Immature natural killer cell (primary cell): ENCODE measurements at regions not wholly inside any gene's neighbourhood (a gene's known extent, or its start where the extent isn't known, plus 50 kb on each side); places are given as distances from the start of the nearest gene placed in this dataset.

Experiments
- DNase-seq, 3 donors: peaks; one replicate each; pipeline ENCODE4 v3.0.0; 2022; ENCODE audit warnings: mixed read lengths in 1 of 3
- H3K27ac Mint-ChIP-seq, 6 donors: one replicate each; pipeline ENCODE4 v1.8.0; 2020; ENCODE audit warnings: mixed read lengths in 6 of 6, mild to moderate bottlenecking in 5 of 6, inconsistent platforms in 4 of 6, moderate library complexity in 3 of 6
- H3K27me3 Mint-ChIP-seq, 3 donors: one replicate each; pipeline ENCODE4 v1.8.0; 2020 to 2021; ENCODE audit warnings: low read depth in 3 of 3, mild to moderate bottlenecking in 3 of 3, mixed read lengths in 3 of 3, moderate library complexity in 3 of 3, inconsistent platforms in 1 of 3
- H3K36me3 Mint-ChIP-seq, 3 donors: one replicate each; pipeline ENCODE4 v1.8.0; 2020; ENCODE audit warnings: mixed read lengths in 3 of 3, inconsistent platforms in 2 of 3, mild to moderate bottlenecking in 2 of 3
- H3K4me1 Mint-ChIP-seq, 2 donors: one replicate each; pipeline ENCODE4 v1.8.0; 2020; ENCODE audit warnings: inconsistent platforms in 2 of 2, mild to moderate bottlenecking in 2 of 2, mixed read lengths in 2 of 2, moderate library complexity in 1 of 2
- H3K4me3 Mint-ChIP-seq, 5 donors: one replicate each; pipeline ENCODE4 v1.8.0; 2020; ENCODE audit warnings: mild to moderate bottlenecking in 5 of 5, mixed read lengths in 5 of 5, inconsistent platforms in 3 of 5, moderate library complexity in 3 of 5
- H3K9me3 Mint-ChIP-seq, 6 donors: one replicate each; pipeline ENCODE4 v1.8.0; 2020; ENCODE audit warnings: mild to moderate bottlenecking in 6 of 6, mixed read lengths in 6 of 6, inconsistent platforms in 4 of 6, moderate library complexity in 3 of 6

DNA sequence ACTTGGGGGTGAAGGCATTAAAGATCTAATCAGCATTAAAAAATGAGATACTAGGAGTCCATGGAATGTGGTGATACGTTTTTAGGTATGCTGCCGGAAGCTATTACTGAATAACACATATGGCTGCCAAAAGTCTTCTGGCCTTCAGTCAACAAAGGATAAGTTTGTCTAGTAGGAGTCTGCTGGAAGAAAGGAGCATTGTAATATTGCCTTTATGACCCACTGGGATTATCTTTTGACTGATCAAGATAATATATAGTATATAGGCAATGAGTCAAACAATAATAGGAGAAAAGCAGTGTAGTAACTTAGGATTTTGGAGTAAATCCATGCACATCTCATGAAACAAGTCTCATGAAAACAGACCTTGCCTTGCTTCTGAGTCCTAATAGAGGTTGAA, 295.4 kb downstream of the SLITRK6 start:
- H3K4me1 Mint-ChIP-seq: no peaks in the 10 kb centered on the region
- H3K9me3 Mint-ChIP-seq: peaks cover 5 to 23% (median 7%) of the 10 kb centered on the region in 6 donors
- H3K4me3 Mint-ChIP-seq: no peak overlapping the region
- no peaks in the 10 kb centered on the region for H3K36me3 Mint-ChIP-seq
- no peak overlapping the region for H3K27ac Mint-ChIP-seq
- DNase-seq: no peak
- H3K27me3 Mint-ChIP-seq: peaks cover 0 to 2% (median 0%) of the 10 kb centered on the region in 3 donors

DNA sequence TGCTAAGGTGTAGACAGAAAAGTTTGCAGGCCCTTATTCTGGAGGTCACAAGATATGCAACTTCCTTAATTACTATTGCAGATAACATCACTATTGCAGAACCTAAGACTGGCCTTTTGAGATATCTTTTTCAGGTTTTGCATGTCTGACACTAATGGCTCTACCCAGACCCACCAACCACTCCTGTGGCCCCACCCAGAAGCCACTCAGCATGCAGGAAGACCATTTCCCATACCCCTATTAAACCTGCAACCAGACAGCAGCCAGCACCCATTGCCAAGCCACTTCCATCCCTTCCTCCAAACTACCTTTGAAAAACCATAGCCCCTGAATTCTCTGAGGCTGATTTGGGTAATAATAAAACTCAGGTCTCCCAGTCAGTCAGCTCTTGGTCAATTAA, 297.6 kb downstream of the SLITRK6 start:
- H3K36me3 Mint-ChIP-seq: no peaks in the 10 kb centered on the region
- no peak for DNase-seq

DNA sequence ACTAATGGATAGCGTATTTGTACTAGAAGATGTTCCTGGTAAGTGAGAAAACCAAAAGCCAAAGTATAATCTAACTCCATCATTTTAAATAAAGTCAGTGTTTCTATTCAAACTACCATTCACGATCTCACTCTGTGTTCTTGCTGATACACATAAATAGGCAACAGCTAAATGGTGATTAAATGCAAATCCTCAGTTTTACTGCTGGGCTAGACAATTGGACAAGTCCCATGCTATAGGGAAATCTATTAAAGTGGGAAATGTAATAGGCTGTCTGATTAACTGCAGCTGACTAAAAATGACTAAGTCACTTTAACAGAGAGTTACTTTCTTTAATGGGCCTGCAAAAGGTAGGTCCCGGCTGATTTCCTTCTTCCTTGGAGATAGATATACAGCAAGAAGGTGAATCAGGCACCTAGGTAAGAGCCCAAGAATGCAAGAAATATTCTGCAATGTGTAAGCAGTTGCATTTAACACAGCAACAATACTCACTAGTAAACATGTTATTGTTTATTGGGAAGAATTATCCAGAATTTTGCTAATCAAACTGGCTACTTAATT, 298.4 kb downstream of the SLITRK6 start:
- H3K9me3 Mint-ChIP-seq: peaks cover 4 to 21% (median 8%) of the 10 kb centered on the region in 6 donors
- no peak for DNase-seq
- no peaks in the 10 kb centered on the region for H3K36me3 Mint-ChIP-seq
- no peak overlapping the region for H3K4me3 Mint-ChIP-seq
- no peak overlapping the region for H3K27ac Mint-ChIP-seq
- H3K4me1 Mint-ChIP-seq: no peaks in the 10 kb centered on the region
- H3K27me3 Mint-ChIP-seq: no peaks in the 10 kb centered on the region

More for the DNA sequence above, 297.6 kb downstream of the SLITRK6 start:
- Mint-ChIP-seq H3K9me3 (peaks cover 5 to 23% (median 8%) of the 10 kb centered on the region in 6 donors), H3K4me3 (no peak overlapping the region), H3K4me1 (no peaks in the 10 kb centered on the region), H3K27me3 (no peaks in the 10 kb centered on the region), H3K27ac (no peak overlapping the region)

DNA sequence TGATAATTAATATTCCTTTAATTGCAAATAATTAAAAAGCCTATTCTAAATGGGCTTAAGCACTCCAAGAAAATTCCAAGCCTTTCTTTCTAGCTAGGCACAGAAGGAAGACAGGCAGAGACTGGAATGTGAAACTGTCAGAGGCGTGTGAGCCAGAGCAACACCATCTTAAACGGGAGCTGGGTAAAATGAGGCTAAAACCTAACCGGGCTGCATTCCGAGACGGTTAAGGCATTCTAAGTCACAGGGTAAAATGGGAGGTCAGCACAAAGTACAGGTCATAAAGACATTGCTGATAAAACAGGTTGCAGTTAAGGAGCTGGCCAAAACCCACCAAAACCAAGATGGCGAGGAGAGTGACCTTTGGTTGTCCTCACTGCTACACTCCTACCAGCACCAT, 300.4 kb downstream of the SLITRK6 start:
- no peaks in the 10 kb centered on the region for H3K4me1 Mint-ChIP-seq
- H3K9me3 Mint-ChIP-seq: peaks cover 4 to 21% (median 9%) of the 10 kb centered on the region in 6 donors
- H3K27me3 Mint-ChIP-seq: no peaks in the 10 kb centered on the region
- no peak for DNase-seq
- no peaks in the 10 kb centered on the region for H3K36me3 Mint-ChIP-seq
- no peak overlapping the region for H3K4me3 Mint-ChIP-seq
- H3K27ac Mint-ChIP-seq: no peak overlapping the region

DNA sequence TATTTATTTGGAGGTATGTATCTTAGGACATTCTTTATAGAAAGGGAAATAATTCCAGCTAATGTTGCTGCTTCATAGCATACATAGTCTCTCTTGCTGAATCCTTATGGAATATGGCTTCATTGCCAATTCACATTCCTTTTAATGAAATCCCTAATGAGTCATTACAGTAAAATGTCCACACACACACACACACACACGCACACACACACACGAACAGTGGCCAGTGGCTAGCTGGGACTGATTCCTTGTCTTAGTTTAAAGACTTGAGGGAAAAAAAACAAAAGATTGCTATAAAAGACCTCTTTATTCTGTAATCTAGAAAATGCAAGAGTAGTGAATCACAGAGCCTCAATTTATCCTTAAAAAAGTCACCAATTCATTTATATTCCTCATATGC, 301.6 kb downstream of the SLITRK6 start:
- Mint-ChIP-seq H3K4me1 (no peaks in the 10 kb centered on the region), H3K9me3 (peaks cover 4 to 18% (median 11%) of the 10 kb centered on the region in 6 donors), H3K27ac (no peak overlapping the region), H3K36me3 (no peaks in the 10 kb centered on the region), H3K27me3 (no peaks in the 10 kb centered on the region), H3K4me3 (no peak overlapping the region)
- no peak for DNase-seq

DNA sequence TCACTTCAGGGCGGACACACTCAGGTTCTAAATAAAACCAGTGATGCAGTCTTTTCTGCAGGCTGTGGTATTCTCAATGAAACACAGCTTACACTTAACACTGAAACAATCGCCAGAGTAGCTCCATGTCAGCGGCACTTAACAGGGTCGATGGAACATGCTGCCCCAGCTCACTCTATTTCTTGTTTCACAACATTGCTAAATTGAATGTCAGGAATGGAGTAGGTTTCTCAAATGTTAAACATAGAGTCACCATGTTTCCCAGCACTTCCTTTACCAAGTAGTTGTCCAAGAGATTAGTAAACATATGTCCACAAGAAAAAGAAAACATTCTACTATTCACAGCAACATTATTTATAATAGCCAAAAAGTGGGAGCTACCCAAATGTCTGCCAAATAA, 306.9 kb downstream of the SLITRK6 start:
- H3K9me3 Mint-ChIP-seq: peaks cover 3 to 12% (median 10%) of the 10 kb centered on the region in 6 donors
- H3K36me3 Mint-ChIP-seq: no peaks in the 10 kb centered on the region
- no peaks in the 10 kb centered on the region for H3K27me3 Mint-ChIP-seq
- no peak for DNase-seq
- H3K27ac Mint-ChIP-seq: no peak overlapping the region
- no peak overlapping the region for H3K4me3 Mint-ChIP-seq
- H3K4me1 Mint-ChIP-seq: no peaks in the 10 kb centered on the region

DNA sequence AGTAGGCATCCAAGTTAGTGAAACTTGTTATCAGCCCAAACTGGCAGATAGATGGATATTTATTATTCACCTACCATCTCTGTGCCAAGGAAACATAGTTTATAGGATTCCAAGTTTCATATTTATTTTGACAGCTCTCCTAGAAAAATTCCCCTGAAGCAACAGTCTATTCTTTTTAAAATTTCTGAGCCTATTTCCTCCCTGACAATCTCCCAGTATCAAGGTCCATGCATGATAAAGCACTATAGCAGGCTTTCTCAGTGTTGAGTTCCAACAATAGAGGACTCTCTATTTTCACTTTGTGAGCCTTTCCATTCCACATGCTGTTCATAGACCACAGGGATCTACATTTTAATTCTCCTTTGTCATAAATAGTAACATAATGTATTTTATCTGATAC, 312.6 kb downstream of the SLITRK6 start:
- no peak overlapping the region for H3K27ac Mint-ChIP-seq
- H3K4me3 Mint-ChIP-seq: no peak overlapping the region

DNA sequence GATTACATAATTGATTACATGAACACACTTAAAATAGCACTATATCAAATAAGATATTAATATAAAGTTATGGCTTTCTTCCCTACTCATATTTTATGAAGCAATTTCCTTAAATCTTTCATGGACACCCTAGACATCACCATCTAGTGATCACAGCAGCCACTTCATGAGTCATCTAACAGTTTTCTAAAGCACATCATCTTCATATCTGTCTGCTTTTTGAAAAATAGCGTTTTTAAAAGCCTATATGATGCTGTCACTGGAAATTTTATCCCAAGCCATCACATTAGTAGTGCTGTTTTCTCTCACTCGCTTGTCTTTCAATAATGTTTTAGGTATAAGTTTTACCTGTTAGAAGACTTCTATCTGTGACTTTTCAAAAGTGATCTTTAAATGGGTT, 326.1 kb downstream of the SLITRK6 start:
- peaks cover 6 to 29% (median 12%) of the 10 kb centered on the region in 6 donors for H3K9me3 Mint-ChIP-seq
- no peak overlapping the region for H3K4me3 Mint-ChIP-seq
- no peaks in the 10 kb centered on the region for H3K27me3 Mint-ChIP-seq
- DNase-seq: no peak
- H3K27ac Mint-ChIP-seq: no peak overlapping the region
- H3K36me3 Mint-ChIP-seq: no peaks in the 10 kb centered on the region
- H3K4me1 Mint-ChIP-seq: no peaks in the 10 kb centered on the region

More for the DNA sequence above, 312.6 kb downstream of the SLITRK6 start:
- DNase-seq: no peak
- Mint-ChIP-seq H3K27me3 (peaks cover 0 to 2% (median 0%) of the 10 kb centered on the region in 3 donors), H3K9me3 (peaks cover 8 to 13% (median 12%) of the 10 kb centered on the region in 6 donors), H3K36me3 (no peaks in the 10 kb centered on the region), H3K4me1 (no peaks in the 10 kb centered on the region)

DNA sequence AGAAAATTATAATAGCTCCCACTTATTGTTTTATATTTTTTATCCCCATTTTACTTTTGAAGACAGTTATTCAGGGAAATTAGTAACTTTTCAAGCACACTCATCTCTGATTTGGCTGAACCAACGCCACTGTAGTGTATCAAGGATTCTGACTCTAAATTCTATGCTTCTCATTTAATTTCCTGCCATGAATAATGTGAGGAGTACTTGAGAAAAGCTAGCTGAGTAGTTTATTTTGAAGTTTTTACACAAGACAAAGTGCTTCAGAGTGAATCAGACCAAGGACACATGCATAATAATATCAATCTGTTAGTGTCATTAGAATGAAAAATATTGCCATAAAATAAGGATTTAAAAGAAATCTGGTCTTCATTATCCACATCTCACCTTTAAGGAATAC, 329.9 kb downstream of the SLITRK6 start:
- Mint-ChIP-seq H3K36me3 (peaks cover 0 to 3% (median 0%) of the 10 kb centered on the region in 3 donors), H3K4me3 (no peak overlapping the region), H3K4me1 (no peaks in the 10 kb centered on the region), H3K27ac (no peak overlapping the region), H3K9me3 (peaks cover 8 to 42% (median 13%) of the 10 kb centered on the region in 6 donors), H3K27me3 (no peaks in the 10 kb centered on the region)
- DNase-seq: no peak

DNA sequence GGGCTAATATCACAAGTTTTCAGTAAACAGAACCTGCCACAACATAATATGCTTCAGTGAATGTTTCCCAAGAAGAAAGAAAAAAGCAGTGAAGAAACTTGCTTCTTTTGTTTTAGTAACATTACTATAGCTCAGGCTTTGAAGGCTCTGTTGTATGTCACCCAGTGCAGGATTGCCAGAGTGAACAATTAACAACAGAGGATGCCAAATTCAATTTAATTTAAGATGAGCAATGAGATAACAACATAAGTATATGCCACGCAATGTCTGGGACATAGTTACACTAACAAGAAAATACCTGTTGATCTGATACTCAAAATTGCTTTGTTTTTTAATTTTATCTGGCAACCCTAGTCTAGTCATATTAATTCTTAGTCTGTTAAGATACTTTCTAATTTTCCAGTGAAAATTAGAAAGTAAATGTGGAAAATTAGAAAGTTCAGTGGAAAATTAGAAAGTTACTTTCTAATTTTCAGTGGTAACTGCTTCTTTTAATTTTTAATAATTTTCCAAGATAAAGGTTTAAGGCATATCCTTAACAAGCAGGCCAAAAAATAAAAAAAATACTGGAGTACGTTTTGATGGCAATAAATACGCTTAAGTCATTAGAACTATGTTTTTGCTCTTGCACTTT, 336.3 kb downstream of the SLITRK6 start:
- Mint-ChIP-seq H3K4me1 (no peaks in the 10 kb centered on the region), H3K27ac (no peak overlapping the region), H3K36me3 (peaks cover 0 to 3% (median 0%) of the 10 kb centered on the region in 3 donors), H3K27me3 (no peaks in the 10 kb centered on the region), H3K4me3 (no peak overlapping the region), H3K9me3 (peaks cover 6 to 47% (median 20%) of the 10 kb centered on the region in 6 donors)
- DNase-seq: no peak

DNA sequence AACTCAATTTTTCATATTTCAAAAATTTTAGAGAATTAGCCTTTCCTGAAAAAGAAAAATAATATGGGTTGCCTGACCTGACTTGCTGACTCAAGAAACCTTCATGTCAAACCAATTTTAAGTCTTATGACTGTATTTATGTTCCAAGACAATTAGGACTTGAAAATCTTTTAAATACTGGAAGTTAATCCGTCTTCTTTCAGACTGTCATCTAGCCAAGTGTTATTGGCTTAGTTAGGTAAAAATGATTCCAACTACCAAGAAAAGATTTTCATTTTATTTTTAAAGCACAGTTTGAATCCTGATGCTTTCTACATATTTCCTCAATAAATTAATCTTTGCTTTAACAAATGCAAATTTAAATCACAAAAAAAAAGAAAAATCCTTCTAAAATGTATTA, 337.6 kb downstream of the SLITRK6 start:
- H3K9me3 Mint-ChIP-seq: peaks cover 4 to 50% (median 27%) of the 10 kb centered on the region in 6 donors
- no peaks in the 10 kb centered on the region for H3K4me1 Mint-ChIP-seq
- H3K27ac Mint-ChIP-seq: no peak overlapping the region
- no peak overlapping the region for H3K4me3 Mint-ChIP-seq
- no peak for DNase-seq
- no peaks in the 10 kb centered on the region for H3K27me3 Mint-ChIP-seq
- peaks cover 0 to 3% (median 0%) of the 10 kb centered on the region in 3 donors for H3K36me3 Mint-ChIP-seq

DNA sequence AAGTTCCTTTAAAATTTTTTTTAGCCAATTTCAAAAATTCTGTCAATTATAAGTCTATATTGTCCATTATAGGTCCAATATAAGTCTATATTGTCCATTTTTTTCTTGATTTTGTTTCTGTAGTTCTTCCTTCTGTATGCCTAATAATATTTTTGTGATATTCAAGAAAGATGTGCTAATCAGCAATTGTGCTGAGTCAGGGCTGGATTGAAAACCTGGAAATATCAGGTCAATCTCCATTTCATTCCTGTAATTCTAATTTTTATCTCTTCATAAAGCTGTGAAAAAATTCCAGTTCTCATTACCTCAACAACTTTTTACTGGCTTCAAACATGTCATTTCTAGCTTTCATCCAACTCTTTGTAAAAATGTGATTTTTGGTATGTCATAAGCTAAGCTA, 353.7 kb downstream of the SLITRK6 start:
- peaks cover 0 to 3% (median 1%) of the 10 kb centered on the region in 3 donors for H3K27me3 Mint-ChIP-seq
- no peak overlapping the region for H3K4me3 Mint-ChIP-seq
- H3K36me3 Mint-ChIP-seq: no peaks in the 10 kb centered on the region
- no peak for DNase-seq
- H3K4me1 Mint-ChIP-seq: no peaks in the 10 kb centered on the region
- no peak overlapping the region for H3K27ac Mint-ChIP-seq
- H3K9me3 Mint-ChIP-seq: peaks cover 4 to 33% (median 16%) of the 10 kb centered on the region in 6 donors

DNA sequence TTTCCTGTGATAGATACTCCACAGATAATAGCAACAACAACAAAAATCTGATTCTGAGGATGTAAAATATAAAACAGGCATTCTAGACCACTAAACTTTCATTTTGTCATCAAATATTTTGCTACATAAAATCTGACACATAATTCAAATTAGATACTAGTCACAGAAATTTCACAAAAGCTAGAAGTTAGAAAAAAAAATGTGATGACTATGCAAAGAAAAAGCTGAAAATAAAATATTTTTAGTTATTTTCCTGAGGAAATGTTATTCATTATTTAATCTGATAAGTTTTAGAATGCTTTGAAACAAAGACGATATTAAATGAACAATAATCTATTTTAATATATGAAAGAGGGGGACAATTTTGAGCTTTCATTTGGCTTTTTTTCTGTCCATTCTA, 357.2 kb downstream of the SLITRK6 start:
- H3K4me1 Mint-ChIP-seq: no peaks in the 10 kb centered on the region
- DNase-seq: no peak
- H3K4me3 Mint-ChIP-seq: no peak overlapping the region
- H3K36me3 Mint-ChIP-seq: no peaks in the 10 kb centered on the region
- peaks cover 4 to 43% (median 20%) of the 10 kb centered on the region in 6 donors for H3K9me3 Mint-ChIP-seq
- no peak overlapping the region for H3K27ac Mint-ChIP-seq
- peaks cover 0 to 3% (median 1%) of the 10 kb centered on the region in 3 donors for H3K27me3 Mint-ChIP-seq

DNA sequence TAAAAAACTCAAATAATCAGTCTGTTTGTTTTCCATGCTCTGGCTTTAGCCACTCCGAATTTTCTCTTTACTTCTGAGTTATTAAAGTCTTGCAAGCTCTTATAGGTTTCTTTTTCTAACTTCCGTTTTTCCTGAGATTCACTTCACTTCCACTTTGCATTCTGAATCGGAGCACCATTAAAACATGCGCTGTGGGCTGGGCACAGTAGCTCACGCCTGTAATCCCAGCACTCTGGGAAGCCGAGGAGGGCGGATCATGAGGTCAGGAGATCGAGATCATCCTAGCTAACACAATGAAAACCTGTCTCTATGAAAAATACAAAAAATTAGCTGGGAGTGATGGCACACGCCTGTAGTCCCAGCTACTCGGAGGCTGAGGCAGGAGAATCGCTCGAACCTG, 357.9 kb downstream of the SLITRK6 start:
- peaks cover 4 to 48% (median 20%) of the 10 kb centered on the region in 6 donors for H3K9me3 Mint-ChIP-seq

DNA sequence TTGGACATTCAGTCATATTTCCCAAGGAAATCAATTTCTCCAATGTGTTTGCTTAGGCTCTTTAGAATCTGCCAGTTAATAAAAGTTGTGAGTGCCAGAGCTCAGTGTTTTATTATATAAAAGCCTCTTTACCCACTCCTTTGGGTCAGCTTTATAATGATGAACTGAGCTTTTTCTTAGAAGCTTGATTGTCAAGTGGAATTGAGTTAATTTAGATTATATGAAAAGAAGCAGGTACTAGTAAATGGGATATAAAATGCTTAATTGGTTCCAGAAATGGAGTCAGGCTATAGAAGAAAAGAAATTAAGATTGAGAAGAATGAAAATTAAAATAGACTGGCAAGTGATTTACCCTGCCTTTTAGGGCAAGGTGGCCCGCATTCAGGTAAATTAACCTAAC, 363.2 kb downstream of the SLITRK6 start:
- no peak overlapping the region for H3K4me3 Mint-ChIP-seq
- H3K36me3 Mint-ChIP-seq: no peaks in the 10 kb centered on the region
- H3K27me3 Mint-ChIP-seq: no peaks in the 10 kb centered on the region
- no peak for DNase-seq
- H3K9me3 Mint-ChIP-seq: peaks cover 4 to 34% (median 15%) of the 10 kb centered on the region in 6 donors
- H3K4me1 Mint-ChIP-seq: no peaks in the 10 kb centered on the region
- no peak overlapping the region for H3K27ac Mint-ChIP-seq

More for the DNA sequence above, 357.9 kb downstream of the SLITRK6 start:
- Mint-ChIP-seq H3K4me3 (no peak overlapping the region), H3K27ac (no peak overlapping the region), H3K4me1 (no peaks in the 10 kb centered on the region), H3K27me3 (peaks cover 0 to 3% (median 1%) of the 10 kb centered on the region in 3 donors), H3K36me3 (no peaks in the 10 kb centered on the region)
- no peak for DNase-seq
